ENCODE measurements at regions not wholly inside any gene's neighbourhood (a gene's known extent, or its start where the extent isn't known, plus 50 kb on each side); places are given as distances from the start of the nearest gene placed in this dataset.

DNA sequence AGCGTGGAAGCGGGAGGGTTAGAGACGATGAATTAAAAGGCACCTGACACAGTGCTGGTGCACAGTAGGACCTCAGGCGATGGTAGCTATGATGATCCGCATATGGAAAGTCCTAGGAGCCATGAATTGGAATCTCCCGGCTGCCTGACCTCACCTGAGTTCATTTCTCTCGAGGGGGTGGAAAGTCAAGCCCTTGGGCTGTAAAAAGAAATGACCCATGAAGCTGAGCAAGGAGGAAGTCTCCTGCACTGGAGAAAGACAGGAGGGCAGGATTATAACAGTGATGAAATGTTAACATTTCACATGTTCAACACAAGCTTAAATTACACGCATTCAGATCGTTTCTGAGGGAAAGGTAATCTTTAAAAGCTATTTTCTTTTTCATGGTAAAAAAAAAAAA is 481.2 kb downstream of the MATN1 start:
- TF ChIP-seq, protein P1, sequence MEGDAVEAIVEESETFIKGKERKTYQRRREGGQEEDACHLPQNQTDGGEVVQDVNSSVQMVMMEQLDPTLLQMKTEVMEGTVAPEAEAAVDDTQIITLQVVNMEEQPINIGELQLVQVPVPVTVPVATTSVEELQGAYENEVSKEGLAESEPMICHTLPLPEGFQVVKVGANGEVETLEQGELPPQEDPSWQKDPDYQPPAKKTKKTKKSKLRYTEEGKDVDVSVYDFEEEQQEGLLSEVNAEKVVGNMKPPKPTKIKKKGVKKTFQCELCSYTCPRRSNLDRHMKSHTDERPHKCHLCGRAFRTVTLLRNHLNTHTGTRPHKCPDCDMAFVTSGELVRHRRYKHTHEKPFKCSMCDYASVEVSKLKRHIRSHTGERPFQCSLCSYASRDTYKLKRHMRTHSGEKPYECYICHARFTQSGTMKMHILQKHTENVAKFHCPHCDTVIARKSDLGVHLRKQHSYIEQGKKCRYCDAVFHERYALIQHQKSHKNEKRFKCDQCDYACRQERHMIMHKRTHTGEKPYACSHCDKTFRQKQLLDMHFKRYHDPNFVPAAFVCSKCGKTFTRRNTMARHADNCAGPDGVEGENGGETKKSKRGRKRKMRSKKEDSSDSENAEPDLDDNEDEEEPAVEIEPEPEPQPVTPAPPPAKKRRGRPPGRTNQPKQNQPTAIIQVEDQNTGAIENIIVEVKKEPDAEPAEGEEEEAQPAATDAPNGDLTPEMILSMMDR (IDR thresholded peaks at IDR 0.05), result no peak
- no peak for TF ChIP-seq POLR2A (IDR thresholded peaks at IDR 0.05)
